ENCODE measurements at regions not wholly inside any gene's neighbourhood (a gene's known extent, or its start where the extent isn't known, plus 50 kb on each side); places are given as distances from the start of the nearest gene placed in this dataset.

- TF ChIP-seq, protein P1, sequence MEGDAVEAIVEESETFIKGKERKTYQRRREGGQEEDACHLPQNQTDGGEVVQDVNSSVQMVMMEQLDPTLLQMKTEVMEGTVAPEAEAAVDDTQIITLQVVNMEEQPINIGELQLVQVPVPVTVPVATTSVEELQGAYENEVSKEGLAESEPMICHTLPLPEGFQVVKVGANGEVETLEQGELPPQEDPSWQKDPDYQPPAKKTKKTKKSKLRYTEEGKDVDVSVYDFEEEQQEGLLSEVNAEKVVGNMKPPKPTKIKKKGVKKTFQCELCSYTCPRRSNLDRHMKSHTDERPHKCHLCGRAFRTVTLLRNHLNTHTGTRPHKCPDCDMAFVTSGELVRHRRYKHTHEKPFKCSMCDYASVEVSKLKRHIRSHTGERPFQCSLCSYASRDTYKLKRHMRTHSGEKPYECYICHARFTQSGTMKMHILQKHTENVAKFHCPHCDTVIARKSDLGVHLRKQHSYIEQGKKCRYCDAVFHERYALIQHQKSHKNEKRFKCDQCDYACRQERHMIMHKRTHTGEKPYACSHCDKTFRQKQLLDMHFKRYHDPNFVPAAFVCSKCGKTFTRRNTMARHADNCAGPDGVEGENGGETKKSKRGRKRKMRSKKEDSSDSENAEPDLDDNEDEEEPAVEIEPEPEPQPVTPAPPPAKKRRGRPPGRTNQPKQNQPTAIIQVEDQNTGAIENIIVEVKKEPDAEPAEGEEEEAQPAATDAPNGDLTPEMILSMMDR (conservative IDR thresholded peaks at IDR 0.05), result no peak
- no peak for TF ChIP-seq ZFX (IDR thresholded peaks at IDR 0.05)
Observed at GRCh38 chr10:44292390-44293002, 92.4 kb downstream of the CXCL12 start.
